ENCODE measurements at regions not wholly inside any gene's neighbourhood (a gene's known extent, or its start where the extent isn't known, plus 50 kb on each side); places are given as distances from the start of the nearest gene placed in this dataset.
A peak's percentile ranks its signal among the peaks of the same experiment; 100 is the strongest.

GRCh38 chr17:14510136-14510535, 209.3 kb downstream of the HS3ST3B1 start:
- no peak for TF ChIP-seq CTCF (IDR thresholded peaks at IDR 0.05; ENCODE audit: poor library complexity, severe bottlenecking)
- Histone ChIP-seq H3K9me3 (ENCODE audit: severe bottlenecking) (no peaks in the 10 kb centered on the region), H3K4me1 (ENCODE audit: insufficient read depth, poor library complexity, severe bottlenecking) (peaks cover 10% of the 10 kb centered on the region), H3K27ac (ENCODE audit: poor library complexity, severe bottlenecking) (no peak overlapping the region), H3K4me3 (ENCODE audit: severe bottlenecking) (no peak overlapping the region), H3K27me3 (ENCODE audit: insufficient read depth, poor library complexity, severe bottlenecking) (no peaks in the 10 kb centered on the region), H3K36me3 (ENCODE audit: low read depth) (no peaks in the 10 kb centered on the region)
- ATAC-seq (ENCODE audit: low read depth) (no peak), DNase-seq (ENCODE audit: low spot score) (no peak)

GRCh38 chr17:14508156-14508555, 207.3 kb downstream of the HS3ST3B1 start:
- no peak for TF ChIP-seq CTCF (IDR thresholded peaks at IDR 0.05; ENCODE audit: poor library complexity, severe bottlenecking)
- Histone ChIP-seq H3K4me3 (ENCODE audit: severe bottlenecking) (no peak overlapping the region), H3K27me3 (ENCODE audit: insufficient read depth, poor library complexity, severe bottlenecking) (no peaks in the 10 kb centered on the region), H3K9me3 (ENCODE audit: severe bottlenecking) (no peaks in the 10 kb centered on the region), H3K36me3 (ENCODE audit: low read depth) (no peaks in the 10 kb centered on the region), H3K27ac (ENCODE audit: poor library complexity, severe bottlenecking) (no peak overlapping the region), H3K4me1 (ENCODE audit: insufficient read depth, poor library complexity, severe bottlenecking) (peaks cover 10% of the 10 kb centered on the region)
- no peak for DNase-seq (ENCODE audit: low spot score)
- ATAC-seq (ENCODE audit: low read depth), result no peak

GRCh38 chr17:14506364-14506763, 205.5 kb downstream of the HS3ST3B1 start:
- TF ChIP-seq CTCF (IDR thresholded peaks at IDR 0.05; ENCODE audit: poor library complexity, severe bottlenecking), result no peak
- peak; percentile 96 for ATAC-seq (ENCODE audit: low read depth)
- Histone ChIP-seq H3K4me1 (ENCODE audit: insufficient read depth, poor library complexity, severe bottlenecking) (peaks cover 10% of the 10 kb centered on the region), H3K27me3 (ENCODE audit: insufficient read depth, poor library complexity, severe bottlenecking) (no peaks in the 10 kb centered on the region), H3K36me3 (ENCODE audit: low read depth) (no peaks in the 10 kb centered on the region), H3K27ac (ENCODE audit: poor library complexity, severe bottlenecking) (peak overlapping the region; percentile 44), H3K9me3 (ENCODE audit: severe bottlenecking) (no peaks in the 10 kb centered on the region), H3K4me3 (ENCODE audit: severe bottlenecking) (no peak overlapping the region)
- no peak for DNase-seq (ENCODE audit: low spot score)

- no peaks in the 10 kb centered on the region for H3K27me3 ChIP-seq (ENCODE audit: insufficient read depth, poor library complexity, severe bottlenecking)
- H3K36me3 ChIP-seq (ENCODE audit: low read depth), result no peaks in the 10 kb centered on the region
- no peak for ATAC-seq (ENCODE audit: low read depth)
- peaks cover 10% of the 10 kb centered on the region for H3K4me1 ChIP-seq (ENCODE audit: insufficient read depth, poor library complexity, severe bottlenecking)
- peak overlapping the region; percentile 44 for H3K27ac ChIP-seq (ENCODE audit: poor library complexity, severe bottlenecking)
- no peak for TF ChIP-seq CTCF (IDR thresholded peaks at IDR 0.05; ENCODE audit: poor library complexity, severe bottlenecking)
- H3K4me3 ChIP-seq (ENCODE audit: severe bottlenecking), result no peak overlapping the region
- H3K9me3 ChIP-seq (ENCODE audit: severe bottlenecking), result no peaks in the 10 kb centered on the region
- no peak for DNase-seq (ENCODE audit: low spot score)
These were observed 204.7 kb downstream of the HS3ST3B1 start for GRCh38 chr17:14505606-14506005.

GRCh38 chr17:14499976-14500375, 199.1 kb downstream of the HS3ST3B1 start:
- DNase-seq (ENCODE audit: low spot score) (no peak), ATAC-seq (ENCODE audit: low read depth) (no peak)
- Histone ChIP-seq H3K4me1 (ENCODE audit: insufficient read depth, poor library complexity, severe bottlenecking) (no peaks in the 10 kb centered on the region), H3K4me3 (ENCODE audit: severe bottlenecking) (no peak overlapping the region), H3K27ac (ENCODE audit: poor library complexity, severe bottlenecking) (no peak overlapping the region), H3K36me3 (ENCODE audit: low read depth) (no peaks in the 10 kb centered on the region), H3K9me3 (ENCODE audit: severe bottlenecking) (no peaks in the 10 kb centered on the region), H3K27me3 (ENCODE audit: insufficient read depth, poor library complexity, severe bottlenecking) (no peaks in the 10 kb centered on the region)
- no peak for TF ChIP-seq CTCF (IDR thresholded peaks at IDR 0.05; ENCODE audit: poor library complexity, severe bottlenecking)

All from RWPE2 (cell line).